GM12801 (cell line): ENCODE measurements at regions not wholly inside any gene's neighbourhood (a gene's known extent, or its start where the extent isn't known, plus 50 kb on each side); places are given as distances from the start of the nearest gene placed in this dataset.

Experiments
- TF ChIP-seq, protein P1 (sequence below): IDR thresholded peaks from one replicate; pipeline ENCODE4 v1.5.1; 2011; ENCODE audit warnings: control low read depth; ENCODE audit not compliant: insufficient read length; ENCODE audit errors: extremely low read depth

DNA sequence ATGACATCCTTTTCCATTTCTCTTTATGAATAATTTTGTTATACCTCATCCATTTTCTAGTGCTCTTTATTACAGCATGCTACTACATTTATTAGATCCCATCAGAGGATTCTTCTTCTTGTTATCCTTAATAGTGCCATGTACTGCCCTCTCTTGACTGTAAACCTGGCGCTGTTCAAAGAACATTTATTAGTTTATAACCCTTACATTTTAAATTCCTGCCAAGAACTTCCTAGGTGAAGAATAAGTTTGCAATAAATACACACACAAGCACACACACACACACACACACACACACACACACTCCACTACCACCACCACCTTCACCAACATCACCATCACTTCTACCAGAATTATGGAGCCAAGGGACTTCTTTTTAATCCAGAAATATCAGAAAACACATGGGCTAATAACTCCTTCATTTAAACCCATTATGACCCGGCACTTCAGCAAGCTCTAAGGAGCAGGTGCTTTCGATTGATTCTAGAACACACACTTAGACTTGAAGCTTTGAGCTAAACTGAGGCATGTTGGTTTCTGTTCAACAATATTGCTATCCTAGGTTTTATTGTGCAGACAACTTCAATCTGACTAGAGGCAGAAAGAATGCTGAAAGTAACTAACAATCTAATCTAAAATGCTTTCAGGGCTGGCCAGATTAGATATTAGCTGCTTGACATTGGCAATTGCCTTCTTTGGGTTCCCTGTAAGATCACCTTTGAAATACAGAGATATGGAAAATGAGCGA, 556.8 kb downstream of the LMO4 start:
- TF ChIP-seq, protein P1, sequence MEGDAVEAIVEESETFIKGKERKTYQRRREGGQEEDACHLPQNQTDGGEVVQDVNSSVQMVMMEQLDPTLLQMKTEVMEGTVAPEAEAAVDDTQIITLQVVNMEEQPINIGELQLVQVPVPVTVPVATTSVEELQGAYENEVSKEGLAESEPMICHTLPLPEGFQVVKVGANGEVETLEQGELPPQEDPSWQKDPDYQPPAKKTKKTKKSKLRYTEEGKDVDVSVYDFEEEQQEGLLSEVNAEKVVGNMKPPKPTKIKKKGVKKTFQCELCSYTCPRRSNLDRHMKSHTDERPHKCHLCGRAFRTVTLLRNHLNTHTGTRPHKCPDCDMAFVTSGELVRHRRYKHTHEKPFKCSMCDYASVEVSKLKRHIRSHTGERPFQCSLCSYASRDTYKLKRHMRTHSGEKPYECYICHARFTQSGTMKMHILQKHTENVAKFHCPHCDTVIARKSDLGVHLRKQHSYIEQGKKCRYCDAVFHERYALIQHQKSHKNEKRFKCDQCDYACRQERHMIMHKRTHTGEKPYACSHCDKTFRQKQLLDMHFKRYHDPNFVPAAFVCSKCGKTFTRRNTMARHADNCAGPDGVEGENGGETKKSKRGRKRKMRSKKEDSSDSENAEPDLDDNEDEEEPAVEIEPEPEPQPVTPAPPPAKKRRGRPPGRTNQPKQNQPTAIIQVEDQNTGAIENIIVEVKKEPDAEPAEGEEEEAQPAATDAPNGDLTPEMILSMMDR, result no peak

DNA sequence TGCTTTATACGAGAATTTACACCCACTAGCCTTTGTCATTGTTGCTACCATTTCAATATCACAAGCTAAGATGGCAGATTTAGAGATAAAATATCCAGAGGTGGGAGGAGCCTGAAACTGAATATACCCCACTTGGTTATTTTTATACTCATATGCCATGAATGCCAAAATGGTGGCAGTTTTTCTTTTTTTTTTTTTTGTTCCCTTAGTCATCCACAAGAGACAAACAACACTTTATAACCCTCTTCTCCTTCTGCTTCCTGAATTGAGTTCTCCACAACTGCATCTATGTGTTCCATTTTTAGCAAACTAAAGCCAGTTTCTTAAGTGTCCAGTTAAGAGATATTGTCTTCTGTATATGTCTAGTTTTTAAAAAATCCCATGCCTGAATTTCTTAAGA, 558.4 kb downstream of the LMO4 start:
- TF ChIP-seq, protein P1, result no peak

DNA sequence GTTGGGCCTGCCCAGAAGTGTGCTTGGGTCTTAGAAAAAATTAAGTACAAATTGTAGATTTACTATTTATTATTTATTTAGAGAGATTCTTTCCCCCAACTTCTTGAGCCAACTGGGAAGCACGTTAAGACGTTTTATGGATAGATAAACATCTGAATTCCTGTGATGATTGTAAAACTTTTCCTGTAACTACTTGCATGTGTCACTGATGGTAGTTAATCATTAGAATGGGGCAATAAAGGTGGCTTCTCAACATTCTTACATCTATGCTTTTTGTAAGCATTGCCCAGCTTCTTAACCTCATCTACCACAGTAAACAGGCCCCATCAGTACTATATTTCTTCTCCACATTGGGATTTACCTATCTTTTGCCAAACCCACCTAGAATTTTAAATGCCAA, 559.8 kb downstream of the LMO4 start:
- TF ChIP-seq, protein P1, result no peak

DNA sequence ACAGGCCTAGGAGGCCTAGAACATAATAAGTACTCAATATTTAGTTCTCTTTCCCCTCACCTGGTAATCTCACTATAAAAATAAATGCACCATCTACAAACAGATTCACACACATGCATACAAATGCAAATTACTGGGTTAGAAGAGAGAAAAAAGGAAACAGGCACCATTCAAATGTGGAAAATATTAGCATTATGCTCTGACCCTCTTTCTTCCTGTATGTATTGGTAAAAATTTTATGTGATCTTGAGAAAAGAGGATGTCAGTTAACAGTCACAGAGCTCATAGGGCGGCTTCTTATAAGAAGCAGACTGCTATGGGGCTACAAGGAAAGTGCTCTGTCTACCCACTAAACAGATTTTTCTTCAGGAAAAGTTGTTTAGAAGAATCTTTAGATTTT, 565.4 kb downstream of the LMO4 start:
- TF ChIP-seq, protein P1, result no peak

DNA sequence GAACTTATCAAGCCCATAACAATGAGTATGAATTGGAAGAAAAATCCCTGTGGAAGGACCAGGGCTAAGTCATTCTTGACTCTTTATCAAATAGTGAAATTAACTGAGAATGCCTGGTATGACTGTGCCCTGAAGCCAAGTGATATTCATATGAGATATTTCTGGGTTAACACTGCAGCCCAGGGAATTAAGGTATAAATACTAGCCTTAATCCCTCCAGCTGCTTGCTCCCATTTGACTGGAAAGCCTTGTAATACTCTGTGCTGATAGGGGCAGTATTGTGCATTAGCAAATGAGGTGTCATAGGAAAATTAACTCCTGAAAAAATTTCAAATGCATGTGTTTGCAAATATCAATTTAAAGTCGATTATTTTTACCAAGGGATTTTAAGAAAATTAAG, 568.8 kb downstream of the LMO4 start:
- TF ChIP-seq, protein P1, result no peak

DNA sequence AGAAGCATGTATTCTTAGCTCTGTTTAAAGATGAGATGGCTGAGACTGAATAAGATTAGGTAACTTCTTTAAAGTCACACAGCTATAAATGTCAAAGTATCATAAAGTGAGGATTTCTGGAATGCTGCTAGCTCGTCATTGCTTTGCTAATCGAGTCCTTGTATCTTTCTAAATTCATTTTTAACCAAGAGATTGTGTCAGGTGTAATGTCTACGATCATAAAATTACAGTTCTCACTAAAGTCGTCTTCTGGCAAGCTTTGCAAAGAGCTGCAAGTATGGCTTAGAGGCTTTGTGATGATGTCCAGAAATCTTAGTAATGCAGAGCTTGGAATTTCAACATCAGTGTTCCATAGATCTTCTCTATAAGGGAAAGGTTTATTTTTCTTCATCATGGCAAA, 569.8 kb downstream of the LMO4 start:
- TF ChIP-seq, protein P1, result no peak

DNA sequence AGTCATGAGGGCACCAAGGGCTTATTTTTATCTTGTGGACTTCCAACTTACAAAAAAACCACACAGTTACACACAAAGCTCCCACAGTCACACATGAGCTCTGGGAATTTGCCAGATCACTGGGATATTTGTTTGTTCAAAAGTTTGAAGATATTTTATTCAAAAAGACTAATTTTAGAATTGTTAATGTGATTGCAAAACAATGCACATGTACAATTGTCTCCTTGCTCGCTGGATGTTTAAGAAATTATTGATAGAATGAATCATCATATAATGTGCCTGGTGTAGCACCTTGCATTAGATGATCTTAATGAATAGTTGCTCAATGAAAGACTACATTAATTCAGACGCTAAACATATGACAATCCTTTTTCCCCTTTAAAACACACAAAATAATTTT, 570.3 kb downstream of the LMO4 start:
- TF ChIP-seq, protein P1, result no peak

DNA sequence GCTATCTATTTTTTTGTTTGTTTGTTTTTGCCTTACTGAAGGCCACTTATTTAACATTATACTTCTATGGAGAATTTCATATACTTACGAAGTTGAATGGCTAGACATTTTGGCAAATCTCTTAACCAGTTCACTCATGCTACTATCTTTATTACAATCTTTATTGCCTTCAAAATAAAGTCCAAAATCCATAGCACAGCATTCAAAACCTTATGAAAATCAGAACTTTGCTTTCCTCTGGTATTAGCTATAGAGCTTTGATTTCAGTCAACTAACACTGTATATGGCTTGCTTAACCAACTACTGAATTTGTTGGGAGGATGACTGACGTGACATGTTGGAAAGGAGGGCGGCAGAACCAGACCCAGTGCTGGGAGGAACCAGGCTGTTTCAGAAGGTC, 571.1 kb downstream of the LMO4 start:
- TF ChIP-seq, protein P1, result no peak
